Keratinocyte (primary cell): ENCODE measurements at regions not wholly inside any gene's neighbourhood (a gene's known extent, or its start where the extent isn't known, plus 50 kb on each side); places are given as distances from the start of the nearest gene placed in this dataset.

Experiments used
- DNase-seq: peaks from one replicate; pipeline ENCODE4 v3.0.0-alpha.2; 2011; ENCODE audit warnings: low read depth, missing footprints, low spot score
- FAIRE-seq: peaks from 2 replicates; lab custom pipeline; 2011; peaks lifted over from hg19 to GRCh38; lab: Jason Lieb, UNC
- H2AFZ ChIP-seq: 2 replicates; pipeline ENCODE4 v1.6.0; 2012; ENCODE audit warnings: low read length, control low read depth, inconsistent platforms; ENCODE audit not compliant: control insufficient read depth
- H3K27ac ChIP-seq: 2 replicates; pipeline ENCODE4 v1.5.1; 2011; ENCODE audit warnings: low read length; ENCODE audit not compliant: control insufficient read depth, insufficient read depth
- H3K27me3 ChIP-seq: 3 replicates; pipeline ENCODE4 v1.6.0; 2011; ENCODE audit warnings: low read length; ENCODE audit not compliant: control insufficient read depth, insufficient read depth; ENCODE audit errors: extremely low read depth
- H3K36me3 ChIP-seq, 2 experiments: 2 replicates in 1 of 2; 3 replicates in 1 of 2; pipeline ENCODE4 v1.5.1; 2011; ENCODE audit warnings: low read length in 2 of 2, mild to moderate bottlenecking in 1 of 2; ENCODE audit not compliant: control insufficient read depth in 2 of 2, insufficient read depth in 2 of 2; ENCODE audit errors: extremely low read depth in 1 of 2
- H3K4me1 ChIP-seq: 3 replicates; pipeline ENCODE4 v1.5.1; 2011; ENCODE audit warnings: low read length; ENCODE audit not compliant: control insufficient read depth, insufficient read depth; ENCODE audit errors: extremely low read depth
- H3K4me2 ChIP-seq: 3 replicates; pipeline ENCODE4 v1.6.0; 2011; ENCODE audit warnings: low read depth, low read length; ENCODE audit not compliant: control insufficient read depth, insufficient read depth; ENCODE audit errors: extremely low read depth
- H3K4me3 ChIP-seq, 3 experiments: fragments of 200-600 bp in 1 of 3; sonication (generic) in 1 of 3; 2 replicates in 2 of 3; 3 replicates in 1 of 3; pipeline ENCODE4 v1.5.1; 2011 to 2016; ENCODE audit warnings: low read length in 3 of 3, mild to moderate bottlenecking in 3 of 3, control low read depth in 2 of 3, inconsistent platforms in 1 of 3, low read depth in 1 of 3, mixed read lengths in 1 of 3, mixed run types in 1 of 3, moderate library complexity in 1 of 3; ENCODE audit not compliant: control insufficient read depth in 2 of 3, insufficient read depth in 2 of 3; ENCODE audit errors: extremely low read depth in 1 of 3
- H3K79me2 ChIP-seq: 2 replicates; pipeline ENCODE4 v1.6.0; 2012; ENCODE audit warnings: low read length; ENCODE audit not compliant: control insufficient read depth, insufficient read depth
- H3K9ac ChIP-seq: 3 replicates; pipeline ENCODE4 v1.6.0; 2011; ENCODE audit warnings: low read length; ENCODE audit not compliant: control insufficient read depth, insufficient read depth; ENCODE audit errors: extremely low read depth
- H3K9me1 ChIP-seq: 3 replicates; pipeline ENCODE4 v1.6.0; 2011; ENCODE audit warnings: low read length; ENCODE audit not compliant: control insufficient read depth, insufficient read depth; ENCODE audit errors: extremely low read depth
- H3K9me3 ChIP-seq: 2 replicates; pipeline ENCODE4 v1.5.1; 2012; ENCODE audit warnings: low read depth, low read length; ENCODE audit not compliant: control insufficient read depth
- H4K20me1 ChIP-seq: 3 replicates; pipeline ENCODE4 v1.6.0; 2011; ENCODE audit warnings: low read length; ENCODE audit not compliant: control insufficient read depth, insufficient read depth; ENCODE audit errors: extremely low read depth
- CTCF ChIP-seq, 3 experiments: IDR thresholded peaks in 1 of 3; conservative IDR thresholded peaks in 1 of 3; optimal IDR thresholded peaks in 1 of 3; 2 replicates in 2 of 3; 3 replicates in 1 of 3; pipeline versions ENCODE3 to v1.5.1; 2011; ENCODE audit warnings: low read length in 3 of 3, mild to moderate bottlenecking in 3 of 3, moderate library complexity in 2 of 3, control low read depth in 1 of 3, inconsistent platforms in 1 of 3; ENCODE audit not compliant: insufficient read depth in 2 of 3; ENCODE audit errors: extremely low read depth in 1 of 3
- EZH2 ChIP-seq: IDR thresholded peaks from one replicate; pipeline ENCODE4 v1.6.1; 2012; ENCODE audit warnings: inconsistent platforms, mild to moderate bottlenecking, low read length, moderate library complexity
- dilution Hi-C: fragments of 300-500 bp; cut with MboI; formaldehyde crosslinking; loops from one replicate; pipeline ENCODE4 v1.7.0; 2020; ENCODE audit warnings: low sequenced_read_pairs; ENCODE audit not compliant: extremely low pct_ligation_motif_present

- Histone ChIP-seq H3K4me1 (no peaks in the 10 kb centered on the region), H3K79me2 (no peaks in the 10 kb centered on the region), H2AFZ (no peak overlapping the region), H3K9me3 (no peaks in the 10 kb centered on the region), H4K20me1 (no peaks in the 10 kb centered on the region), H3K4me2 (no peak overlapping the region), H3K9ac (no peak overlapping the region), H3K27ac (no peak overlapping the region), H3K9me1 (no peaks in the 10 kb centered on the region), H3K4me3 (no peak overlapping the region), H3K27me3 (peaks cover 6% of the 10 kb centered on the region), H3K36me3 (no peaks in the 10 kb centered on the region)
- FAIRE-seq (no peak), DNase-seq (no peak)
- TF ChIP-seq CTCF (optimal IDR thresholded peaks at IDR 0.05 in 1 of 3, IDR thresholded peaks at IDR 0.05 in 1 of 3, conservative IDR thresholded peaks at IDR 0.05 in 1 of 3; ENCODE audit: extremely low read depth in 1 of 3, insufficient read depth in 2 of 3, low read length in 3 of 3) (no peak), EZH2 (no peak)
- dilution Hi-C loops, result no loop called here
These were observed 228.6 kb upstream of the SDK2 start for GRCh38 chr17:73872816-73873215.

GRCh38 chr17:73874008-73874720 lies 229.9 kb upstream of the SDK2 start:
- TF ChIP-seq EZH2 (no peak), CTCF (optimal IDR thresholded peaks at IDR 0.05 in 1 of 3, IDR thresholded peaks at IDR 0.05 in 1 of 3, conservative IDR thresholded peaks at IDR 0.05 in 1 of 3; ENCODE audit: extremely low read depth in 1 of 3, insufficient read depth in 2 of 3, low read length in 3 of 3) (peak in 2 of 3 experiments; percentile 15 to 26)
- Histone ChIP-seq H3K27ac (no peak overlapping the region), H4K20me1 (no peaks in the 10 kb centered on the region), H3K36me3 (no peaks in the 10 kb centered on the region), H2AFZ (no peak overlapping the region), H3K79me2 (no peaks in the 10 kb centered on the region), H3K27me3 (peaks cover 6% of the 10 kb centered on the region), H3K9me1 (no peaks in the 10 kb centered on the region), H3K4me2 (no peak overlapping the region), H3K9ac (no peak overlapping the region), H3K4me1 (no peaks in the 10 kb centered on the region), H3K4me3 (no peak overlapping the region), H3K9me3 (no peaks in the 10 kb centered on the region)
- dilution Hi-C loops, result no loop called here
- DNase-seq (no peak), FAIRE-seq (no peak)
